ENCODE measurements at regions not wholly inside any gene's neighbourhood (a gene's known extent, or its start where the extent isn't known, plus 50 kb on each side); places are given as distances from the start of the nearest gene placed in this dataset.

GRCh38 chr6:151698931-151699700 lies 108.4 kb upstream of the ESR1 start:
- TF ChIP-seq, protein P1, sequence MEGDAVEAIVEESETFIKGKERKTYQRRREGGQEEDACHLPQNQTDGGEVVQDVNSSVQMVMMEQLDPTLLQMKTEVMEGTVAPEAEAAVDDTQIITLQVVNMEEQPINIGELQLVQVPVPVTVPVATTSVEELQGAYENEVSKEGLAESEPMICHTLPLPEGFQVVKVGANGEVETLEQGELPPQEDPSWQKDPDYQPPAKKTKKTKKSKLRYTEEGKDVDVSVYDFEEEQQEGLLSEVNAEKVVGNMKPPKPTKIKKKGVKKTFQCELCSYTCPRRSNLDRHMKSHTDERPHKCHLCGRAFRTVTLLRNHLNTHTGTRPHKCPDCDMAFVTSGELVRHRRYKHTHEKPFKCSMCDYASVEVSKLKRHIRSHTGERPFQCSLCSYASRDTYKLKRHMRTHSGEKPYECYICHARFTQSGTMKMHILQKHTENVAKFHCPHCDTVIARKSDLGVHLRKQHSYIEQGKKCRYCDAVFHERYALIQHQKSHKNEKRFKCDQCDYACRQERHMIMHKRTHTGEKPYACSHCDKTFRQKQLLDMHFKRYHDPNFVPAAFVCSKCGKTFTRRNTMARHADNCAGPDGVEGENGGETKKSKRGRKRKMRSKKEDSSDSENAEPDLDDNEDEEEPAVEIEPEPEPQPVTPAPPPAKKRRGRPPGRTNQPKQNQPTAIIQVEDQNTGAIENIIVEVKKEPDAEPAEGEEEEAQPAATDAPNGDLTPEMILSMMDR (IDR thresholded peaks at IDR 0.05): no peak
- TF ChIP-seq POLR2A (IDR thresholded peaks at IDR 0.05): no peak
